ENCODE measurements at regions not wholly inside any gene's neighbourhood (a gene's known extent, or its start where the extent isn't known, plus 50 kb on each side); places are given as distances from the start of the nearest gene placed in this dataset.
"Not testable (repeated sequence)": the region's sequence is repeated elsewhere in the genome, so short reads cannot be mapped to it uniquely, and the experiment has no call there.

DNA sequence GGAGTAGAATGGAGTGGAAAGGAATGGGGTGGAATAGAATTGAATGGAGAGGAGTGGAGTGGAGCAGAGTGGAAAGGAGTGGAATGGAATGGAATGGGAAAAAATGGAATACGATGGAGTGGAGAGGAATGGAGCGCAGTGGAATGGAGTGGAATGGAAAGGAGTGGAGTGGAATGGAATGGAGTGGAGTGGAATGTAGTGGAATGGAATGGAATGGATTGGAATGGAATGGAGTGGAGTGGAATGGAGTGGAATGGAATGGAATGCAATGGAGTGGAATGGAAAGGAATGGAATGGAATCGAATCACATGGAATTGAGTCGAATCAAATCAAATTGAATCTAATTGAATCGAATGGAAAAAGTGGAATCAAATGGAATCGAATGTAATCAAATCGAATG, 1016.1 kb downstream of the CDY1 start:
- DNase-seq, result no peak

- not testable (repeated sequence) for DNase-seq
Measured at GRCh38 chrY:26645856-26646255, 1023.9 kb downstream of the CDY1 start.

DNA sequence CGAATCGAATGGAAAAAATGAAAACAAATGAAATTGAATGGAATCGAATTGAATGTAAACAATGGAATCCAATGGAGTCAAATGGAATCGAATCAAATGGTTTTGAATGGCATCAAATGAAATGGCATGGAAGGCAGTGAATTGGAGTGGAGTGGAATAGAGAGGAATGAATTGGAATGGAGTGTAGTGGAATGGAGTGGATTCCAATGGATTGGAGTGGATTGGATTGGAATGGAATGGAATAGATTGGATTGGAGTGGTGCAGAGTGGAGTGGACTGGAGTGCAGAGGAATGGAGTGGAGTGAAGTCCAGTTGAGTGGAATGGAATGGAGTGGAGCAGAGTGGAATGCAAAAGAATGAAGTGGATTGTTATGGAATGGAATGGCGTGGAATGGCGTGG, 1026.3 kb downstream of the CDY1 start:
- DNase-seq, result not testable (repeated sequence)

DNA sequence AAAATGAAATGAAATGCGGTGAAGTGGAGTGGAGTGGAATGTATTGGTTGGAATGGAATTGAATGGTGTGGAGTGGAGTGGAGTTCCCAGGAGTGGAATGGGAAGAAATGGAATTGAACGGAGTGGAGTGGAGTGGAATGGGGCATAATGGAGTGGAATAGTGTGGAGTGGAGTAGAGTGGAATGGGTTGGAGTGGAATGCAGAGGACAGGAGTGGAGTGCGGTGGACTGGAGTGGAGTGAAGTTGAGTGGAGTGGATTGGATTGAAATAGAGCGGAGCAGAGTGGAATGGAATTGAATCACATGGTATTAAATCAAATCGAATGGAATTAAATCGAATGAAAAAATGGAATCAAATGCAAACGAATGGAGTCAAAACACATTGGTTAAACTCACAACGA, 1042.3 kb downstream of the CDY1 start:
- DNase-seq, result not testable (repeated sequence)

DNA sequence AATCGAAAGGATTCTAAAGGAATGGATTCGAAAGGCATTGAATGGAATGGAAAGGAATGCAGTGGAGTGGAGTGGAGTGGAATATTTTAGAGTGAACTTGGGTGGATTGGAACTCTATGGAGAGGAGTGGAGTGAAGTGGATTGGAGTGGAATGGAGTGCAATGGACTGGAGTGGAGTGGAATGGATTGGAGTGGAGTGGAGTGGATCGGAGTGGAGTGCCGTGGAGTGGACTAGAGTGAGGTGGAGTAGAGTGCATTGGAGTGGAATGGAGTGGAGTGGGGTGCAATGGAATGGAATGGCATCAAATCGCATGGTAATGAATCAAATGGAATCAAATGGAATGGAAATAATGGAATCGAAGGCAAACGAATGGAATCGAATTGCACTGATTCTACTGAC, 1044.8 kb downstream of the CDY1 start:
- DNase-seq, result not testable (repeated sequence)

GRCh38 chrY:26669243-26669642, 1047.3 kb downstream of the CDY1 start:
- not testable (repeated sequence) for DNase-seq

DNA sequence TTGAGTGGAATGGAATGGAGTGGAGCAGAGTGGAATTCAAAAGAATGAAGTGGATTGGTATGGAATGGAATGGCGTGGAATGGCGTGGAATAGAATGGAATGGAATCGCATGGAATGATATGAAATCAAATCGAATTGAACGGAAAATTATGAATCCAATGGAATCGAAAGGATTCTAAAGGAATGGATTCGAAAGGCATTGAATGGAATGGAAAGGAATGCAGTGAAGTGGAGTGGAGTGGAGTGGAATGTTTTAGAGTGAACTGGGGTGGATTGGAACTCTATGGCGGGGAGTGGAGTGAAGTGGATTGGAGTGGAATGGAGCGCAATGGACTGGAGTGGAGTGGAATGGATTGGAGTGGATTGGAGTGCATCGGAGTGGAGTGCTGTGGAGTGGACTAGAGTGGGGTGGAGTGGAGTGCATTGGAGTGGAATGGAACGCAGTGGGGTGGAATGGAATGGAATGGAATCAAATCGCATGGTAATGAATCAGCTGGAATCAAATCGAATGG, 1048.5 kb downstream of the CDY1 start:
- DNase-seq, result peak; percentile 47

GRCh38 chrY:26670881-26671879, 1049.3 kb downstream of the CDY1 start:
- peak; percentile 49 for DNase-seq
